Mesendoderm (in vitro differentiated cells): ENCODE measurements at regions not wholly inside any gene's neighbourhood (a gene's known extent, or its start where the extent isn't known, plus 50 kb on each side); places are given as distances from the start of the nearest gene placed in this dataset.

ENCODE experiments used
- DNase-seq: peaks from one replicate; pipeline ENCODE4 v3.0.0; 2013
- H2AK5ac ChIP-seq: 2 replicates; pipeline ENCODE4 v1.6.1; 2013; ENCODE audit warnings: low read length, inconsistent platforms
- H2BK120ac ChIP-seq: 2 replicates; pipeline ENCODE4 v1.6.1; 2013; ENCODE audit warnings: low read depth, mild to moderate bottlenecking, low read length, moderate library complexity, mixed read lengths
- H2BK15ac ChIP-seq: replicated peaks from 2 replicates; pipeline ENCODE4 v1.6.1; 2013; ENCODE audit warnings: low read depth, mild to moderate bottlenecking, moderate library complexity
- H2BK5ac ChIP-seq: 2 replicates; pipeline ENCODE4 v1.6.1; 2013; ENCODE audit warnings: low read length, inconsistent platforms
- H3K18ac ChIP-seq: 2 replicates; pipeline ENCODE4 v1.6.1; 2013; ENCODE audit warnings: mild to moderate bottlenecking, low read length, mixed read lengths
- H3K23ac ChIP-seq: one replicate; pipeline ENCODE4 v1.6.1; 2013; ENCODE audit warnings: low read length
- H3K27ac ChIP-seq: 2 replicates; pipeline ENCODE4 v1.5.1; 2013; ENCODE audit warnings: low read depth, mild to moderate bottlenecking, inconsistent platforms, low read length, moderate library complexity
- H3K27me3 ChIP-seq: 2 replicates; pipeline ENCODE4 v1.6.1; 2013; ENCODE audit warnings: low read length, control low read depth, mild to moderate bottlenecking, inconsistent platforms; ENCODE audit not compliant: insufficient read depth, poor library complexity
- H3K36me3 ChIP-seq: 2 replicates; pipeline ENCODE4 v1.6.1; 2013; ENCODE audit warnings: low read length, inconsistent platforms; ENCODE audit not compliant: control insufficient read depth, insufficient read depth
- H3K4ac ChIP-seq: one replicate; pipeline ENCODE4 v1.6.1; 2013; ENCODE audit warnings: low read depth, mild to moderate bottlenecking, low read length, moderate library complexity
- H3K4me1 ChIP-seq: 2 replicates; pipeline ENCODE4 v1.6.1; 2013; ENCODE audit warnings: low read depth, low read length, inconsistent platforms; ENCODE audit not compliant: control insufficient read depth
- H3K4me2 ChIP-seq: 2 replicates; pipeline ENCODE4 v1.6.1; 2013; ENCODE audit warnings: low read length
- H3K4me3 ChIP-seq: 2 replicates; pipeline ENCODE4 v1.5.1; 2013; ENCODE audit warnings: mild to moderate bottlenecking, low read length
- H3K56ac ChIP-seq: one replicate; pipeline ENCODE4 v1.6.1; 2013; ENCODE audit warnings: low read length
- H3K79me1 ChIP-seq: 2 replicates; pipeline ENCODE4 v1.6.1; 2013; ENCODE audit warnings: low read length, inconsistent platforms
- H3K79me2 ChIP-seq: 2 replicates; pipeline ENCODE4 v1.6.1; 2013; ENCODE audit warnings: mild to moderate bottlenecking, low read length; ENCODE audit not compliant: control insufficient read depth, insufficient read depth
- H3K9ac ChIP-seq: 2 replicates; pipeline ENCODE4 v1.6.1; 2013; ENCODE audit warnings: low read length, inconsistent platforms
- H4K5ac ChIP-seq: one replicate; pipeline ENCODE4 v1.6.1; 2013; ENCODE audit warnings: low read length
- H4K8ac ChIP-seq: one replicate; pipeline ENCODE4 v1.6.1; 2013; ENCODE audit warnings: low read depth, mild to moderate bottlenecking, control low read depth, low read length, moderate library complexity
- WGBS: extraction: QIAGEN DNeasy Blood & Tissue Kit; methylation state at CpG from one replicate; pipeline ENCODE4 v1.1.7; 2013; ENCODE audit warnings: low lambda C conversion rate, missing lambda C conversion rate; ENCODE audit not compliant: insufficient coverage; ENCODE audit errors: extremely low coverage; 5-methylcytosine and 5-hydroxymethylcytosine counted together

DNA sequence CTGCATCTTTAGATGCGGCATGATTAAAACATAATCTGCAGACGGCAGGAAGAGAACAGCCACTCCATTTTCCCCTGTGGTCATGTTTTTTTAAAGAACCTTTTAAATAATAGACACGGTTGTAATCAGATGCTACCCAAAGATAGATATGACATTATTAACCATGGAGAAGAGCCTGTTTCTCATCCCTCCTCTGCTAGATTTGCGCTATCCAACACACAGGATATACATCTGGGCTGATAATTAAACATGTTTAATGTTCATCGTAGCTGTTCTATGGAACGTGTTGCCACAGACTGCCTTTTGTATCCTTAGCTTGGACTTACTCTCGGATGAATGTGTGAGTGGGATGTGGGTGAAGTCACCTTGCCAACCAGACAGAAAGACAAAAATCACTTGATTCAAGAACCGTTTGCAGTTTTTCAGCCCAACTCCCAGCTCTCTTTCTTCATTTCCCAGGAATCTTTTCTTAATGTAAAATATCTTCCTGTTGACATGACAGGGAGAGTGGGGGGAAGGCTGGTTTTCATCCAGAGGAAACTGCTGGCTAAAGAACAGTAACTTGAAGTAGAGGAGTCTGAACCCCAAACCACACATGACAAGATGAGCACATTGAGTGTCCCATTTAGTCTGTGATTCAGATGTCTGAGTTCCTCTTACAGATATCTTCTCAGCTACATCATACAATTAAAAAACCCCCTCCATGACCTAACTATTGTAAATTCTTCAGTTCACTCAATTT lies 118.6 kb upstream of the PRICKLE2 start:
- H3K79me2 ChIP-seq: no peaks in the 10 kb centered on the region
- no peak overlapping the region for H3K4me2 ChIP-seq
- no peak overlapping the region for H4K5ac ChIP-seq
- peak overlapping the region; percentile 62 for H3K18ac ChIP-seq
- H3K27ac ChIP-seq: peak overlapping the region; percentile 87
- H2AK5ac ChIP-seq: peak overlapping the region; percentile 4
- no peaks in the 10 kb centered on the region for H3K27me3 ChIP-seq
- H2BK5ac ChIP-seq: no peak overlapping the region
- H2BK120ac ChIP-seq: peak overlapping the region; percentile 83
- no peaks in the 10 kb centered on the region for H3K79me1 ChIP-seq
- peak overlapping the region; percentile 76 for H2BK15ac ChIP-seq
- H3K36me3 ChIP-seq: no peaks in the 10 kb centered on the region
- H3K4me3 ChIP-seq: no peak overlapping the region
- peak overlapping the region; percentile 25 for H3K56ac ChIP-seq
- H3K4ac ChIP-seq: peak overlapping the region; percentile 83
- H4K8ac ChIP-seq: no peak overlapping the region
- H3K4me1 ChIP-seq: peaks cover 13% of the 10 kb centered on the region
- H3K9ac ChIP-seq: no peak overlapping the region
- no peak overlapping the region for H3K23ac ChIP-seq
- WGBS: no CpG with 5 or more reads among the region's 8 CpGs
- no peak for DNase-seq

DNA sequence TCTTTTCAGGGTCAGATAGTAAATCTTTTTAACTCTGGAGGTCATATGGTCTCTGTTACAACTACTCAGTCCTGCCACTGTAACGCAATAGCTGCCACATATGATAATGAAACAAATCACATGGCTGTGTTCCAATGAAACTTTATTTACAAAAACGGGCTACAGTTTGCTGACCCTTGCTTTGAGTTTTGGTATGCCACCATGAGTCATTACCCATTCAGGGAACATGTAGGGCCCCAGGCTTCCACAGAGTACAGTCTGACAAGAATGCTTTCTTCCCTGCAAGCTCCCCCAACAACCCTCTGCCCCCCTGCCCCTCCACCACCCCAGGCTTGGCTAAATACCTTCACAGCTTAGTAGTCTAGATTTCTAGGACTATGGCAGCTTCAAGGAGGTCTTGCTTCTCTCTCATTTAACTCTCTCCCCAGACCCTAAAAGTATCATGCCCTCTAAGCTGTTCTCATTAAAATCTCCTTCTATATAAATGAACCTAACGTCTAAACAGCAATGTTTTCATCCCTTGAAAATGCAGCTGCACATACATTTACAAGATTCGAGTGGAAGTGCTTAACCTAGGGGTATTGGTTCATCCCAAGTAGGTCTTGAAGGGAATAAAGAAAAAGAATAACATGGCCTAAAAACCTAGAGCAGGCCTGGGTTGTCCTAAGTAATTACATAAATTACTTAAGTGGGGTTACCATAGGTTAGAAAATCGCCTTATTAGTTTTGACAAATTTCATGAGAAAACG lies 117.8 kb upstream of the PRICKLE2 start:
- Histone ChIP-seq H2BK120ac (peak overlapping the region; percentile 98), H3K9ac (no peak overlapping the region), H3K18ac (peak overlapping the region; percentile 25), H3K27me3 (no peaks in the 10 kb centered on the region), H3K4me1 (peaks cover 13% of the 10 kb centered on the region), H2BK5ac (no peak overlapping the region), H4K5ac (no peak overlapping the region), H3K36me3 (no peaks in the 10 kb centered on the region), H3K79me1 (no peaks in the 10 kb centered on the region), H3K23ac (no peak overlapping the region), H2AK5ac (no peak overlapping the region), H3K4me3 (no peak overlapping the region), H3K79me2 (no peaks in the 10 kb centered on the region), H2BK15ac (peak overlapping the region; percentile 76), H3K56ac (no peak overlapping the region), H4K8ac (no peak overlapping the region), H3K27ac (peak overlapping the region; percentile 17), H3K4me2 (no peak overlapping the region), H3K4ac (no peak overlapping the region)
- no CpG with 5 or more reads among the region's 6 CpGs for WGBS
- peak; percentile 82 for DNase-seq

DNA sequence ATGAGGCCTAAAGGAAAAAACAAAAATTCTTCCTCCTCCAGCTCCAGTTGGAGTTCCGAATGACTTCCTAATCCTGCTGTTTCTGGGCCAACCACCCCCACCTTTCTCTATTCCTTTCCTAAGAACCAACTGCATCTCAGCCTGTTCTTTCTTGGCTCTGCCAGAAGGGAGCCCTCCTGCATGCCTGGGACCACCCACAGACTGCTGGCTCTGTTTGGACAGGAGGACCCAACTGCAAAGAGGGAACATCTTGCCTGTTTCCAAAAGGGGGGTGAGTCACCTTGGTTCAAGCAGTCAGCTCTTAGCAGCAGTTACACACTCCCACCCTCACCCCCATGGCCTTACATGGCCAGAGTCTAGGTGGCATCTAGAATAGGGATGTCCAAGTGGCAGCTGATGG lies 116.0 kb upstream of the PRICKLE2 start:
- H3K9ac ChIP-seq: no peak overlapping the region
- H3K4me1 ChIP-seq: peaks cover 13% of the 10 kb centered on the region
- peak; percentile 57 for DNase-seq
- peak overlapping the region; percentile 72 for H3K4ac ChIP-seq
- no peak overlapping the region for H3K18ac ChIP-seq
- no peaks in the 10 kb centered on the region for H3K79me1 ChIP-seq
- no peaks in the 10 kb centered on the region for H3K79me2 ChIP-seq
- H2BK15ac ChIP-seq: no peak overlapping the region
- no CpG with 5 or more reads among the region's 1 CpG for WGBS
- no peak overlapping the region for H4K5ac ChIP-seq
- no peak overlapping the region for H3K4me2 ChIP-seq
- H3K23ac ChIP-seq: no peak overlapping the region
- no peaks in the 10 kb centered on the region for H3K27me3 ChIP-seq
- peak overlapping the region; percentile 9 for H3K56ac ChIP-seq
- no peak overlapping the region for H3K4me3 ChIP-seq
- no peak overlapping the region for H2BK120ac ChIP-seq
- H3K27ac ChIP-seq: peak overlapping the region; percentile 35
- no peak overlapping the region for H2BK5ac ChIP-seq
- H2AK5ac ChIP-seq: no peak overlapping the region
- H4K8ac ChIP-seq: no peak overlapping the region
- H3K36me3 ChIP-seq: no peaks in the 10 kb centered on the region

DNA sequence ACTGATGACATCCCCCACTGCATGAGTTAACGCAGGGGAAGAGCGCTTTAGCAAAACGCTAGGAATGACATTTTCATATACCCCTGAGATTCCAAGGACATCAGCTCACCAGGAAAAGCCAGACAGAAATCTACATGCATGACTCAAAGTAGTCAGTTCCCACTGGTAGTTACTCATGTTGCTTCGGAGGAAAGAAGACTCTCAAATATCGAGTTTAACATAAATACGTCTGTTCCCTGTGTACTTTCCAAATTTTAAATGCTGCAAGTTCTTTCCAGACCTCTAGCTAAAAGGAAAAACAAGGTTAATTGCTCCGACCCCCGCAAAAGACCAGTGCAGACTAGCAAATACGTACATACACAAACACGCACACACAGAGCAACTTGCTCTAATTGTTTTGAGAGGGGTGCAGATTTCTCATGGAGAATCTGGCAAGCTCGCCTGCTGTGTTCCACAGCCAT lies 115.4 kb upstream of the PRICKLE2 start:
- H2BK5ac ChIP-seq: no peak overlapping the region
- no peaks in the 10 kb centered on the region for H3K79me1 ChIP-seq
- no peak overlapping the region for H3K56ac ChIP-seq
- no peaks in the 10 kb centered on the region for H3K27me3 ChIP-seq
- H3K4me2 ChIP-seq: no peak overlapping the region
- H3K27ac ChIP-seq: peak overlapping the region; percentile 90
- H3K79me2 ChIP-seq: no peaks in the 10 kb centered on the region
- peak; percentile 88 for DNase-seq
- H4K8ac ChIP-seq: no peak overlapping the region
- peaks cover 13% of the 10 kb centered on the region for H3K4me1 ChIP-seq
- H2BK15ac ChIP-seq: no peak overlapping the region
- H3K4ac ChIP-seq: peak overlapping the region; percentile 62
- H2BK120ac ChIP-seq: peak overlapping the region; percentile 86
- no CpG with 5 or more reads among the region's 11 CpGs for WGBS
- no peak overlapping the region for H3K9ac ChIP-seq
- no peak overlapping the region for H3K23ac ChIP-seq
- no peak overlapping the region for H2AK5ac ChIP-seq
- H3K36me3 ChIP-seq: no peaks in the 10 kb centered on the region
- H4K5ac ChIP-seq: no peak overlapping the region
- peak overlapping the region; percentile 83 for H3K18ac ChIP-seq
- no peak overlapping the region for H3K4me3 ChIP-seq

DNA sequence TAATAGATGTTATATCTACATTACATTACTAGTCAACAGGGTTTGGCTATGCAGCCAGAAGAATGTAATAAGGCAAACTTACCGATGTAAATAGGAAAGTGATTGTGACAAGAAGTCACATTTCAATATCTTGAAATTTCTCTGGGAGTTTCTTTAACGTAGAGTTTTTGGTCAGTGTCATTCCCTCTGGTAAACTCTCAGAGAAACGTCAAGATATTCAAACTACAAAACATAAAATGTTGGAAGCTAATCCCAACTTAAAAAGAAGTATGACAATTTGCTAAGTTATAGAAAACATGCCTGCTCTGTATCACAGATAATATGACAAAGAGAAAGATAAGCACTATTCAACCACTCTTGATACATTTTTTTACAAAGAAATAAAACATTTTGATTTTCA lies 111.2 kb upstream of the PRICKLE2 start:
- Histone ChIP-seq H3K79me1 (no peaks in the 10 kb centered on the region), H2AK5ac (no peak overlapping the region), H3K27me3 (no peaks in the 10 kb centered on the region), H3K79me2 (no peaks in the 10 kb centered on the region), H4K5ac (no peak overlapping the region), H3K27ac (no peak overlapping the region), H2BK5ac (no peak overlapping the region), H4K8ac (no peak overlapping the region), H3K23ac (no peak overlapping the region), H3K56ac (no peak overlapping the region), H2BK120ac (no peak overlapping the region), H2BK15ac (no peak overlapping the region), H3K4me3 (no peak overlapping the region), H3K9ac (no peak overlapping the region), H3K4ac (no peak overlapping the region), H3K4me2 (no peak overlapping the region), H3K36me3 (no peaks in the 10 kb centered on the region), H3K4me1 (peaks cover 3% of the 10 kb centered on the region), H3K18ac (no peak overlapping the region)
- no peak for DNase-seq
- no CpG with 5 or more reads among the region's 3 CpGs for WGBS
